ENCODE measurements at regions not wholly inside any gene's neighbourhood (a gene's known extent, or its start where the extent isn't known, plus 50 kb on each side); places are given as distances from the start of the nearest gene placed in this dataset.

GRCh38 chr22:48523761-48524160, 1303.9 kb downstream of the BRD1 start:
- no peak overlapping the region for H3K27ac ChIP-seq
- H3K9me3 ChIP-seq: no peaks in the 10 kb centered on the region
- intact Hi-C loops (cut with DNase I): no loop called here
- H3K4me1 ChIP-seq: no peaks in the 10 kb centered on the region
- WGBS, 2 donors: 81 to 93% methylated on average over 6 to 11 of the region's 14 CpGs
- DNase-seq: no peak
- no peaks in the 10 kb centered on the region for H3K36me3 ChIP-seq
- no peak overlapping the region for H3K4me3 ChIP-seq
- peaks cover 0 to 28% (median 0%) of the 10 kb centered on the region in 4 donors for H3K27me3 ChIP-seq
- TF ChIP-seq POLR2A (IDR thresholded peaks at IDR 0.05) (no peak), CTCF (IDR thresholded peaks at IDR 0.05) (no peak)

GRCh38 chr22:48523091-48523490, 1304.6 kb downstream of the BRD1 start:
- no peak overlapping the region for H3K4me3 ChIP-seq
- DNase-seq: no peak
- TF ChIP-seq POLR2A (IDR thresholded peaks at IDR 0.05) (no peak), CTCF (IDR thresholded peaks at IDR 0.05) (no peak)
- no peaks in the 10 kb centered on the region for H3K36me3 ChIP-seq
- WGBS, 2 donors: 80 to 90% methylated on average over 1 to 2 of the region's 19 CpGs
- H3K27me3 ChIP-seq: peaks cover 0 to 32% (median 0%) of the 10 kb centered on the region in 4 donors
- no peak overlapping the region for H3K27ac ChIP-seq
- no peaks in the 10 kb centered on the region for H3K4me1 ChIP-seq
- H3K9me3 ChIP-seq: no peaks in the 10 kb centered on the region
- intact Hi-C loops (cut with DNase I): no loop called here

- no peak for DNase-seq
- intact Hi-C loops (cut with DNase I): no loop called here
- no peak for TF ChIP-seq CTCF (IDR thresholded peaks at IDR 0.05)
- TF ChIP-seq POLR2A (IDR thresholded peaks at IDR 0.05): no peak
- Histone ChIP-seq H3K4me1 (no peaks in the 10 kb centered on the region), H3K4me3 (no peak overlapping the region), H3K27ac (no peak overlapping the region), H3K27me3 (peaks cover 0 to 28% (median 0%) of the 10 kb centered on the region in 4 donors), H3K36me3 (no peaks in the 10 kb centered on the region), H3K9me3 (no peaks in the 10 kb centered on the region)
- WGBS, 2 donors: no CpG with 5 or more reads among the region's 14 CpGs
These were observed 1305.4 kb downstream of the BRD1 start for GRCh38 chr22:48522271-48522670.

- 38 to 47% methylated on average over 9 to 10 of the region's 13 CpGs for WGBS, 2 donors
- no peak for DNase-seq
- intact Hi-C loops (cut with DNase I): no loop called here
- Histone ChIP-seq H3K4me1 (no peaks in the 10 kb centered on the region), H3K9me3 (no peaks in the 10 kb centered on the region), H3K27me3 (peaks cover 0 to 27% (median 0%) of the 10 kb centered on the region in 4 donors), H3K36me3 (no peaks in the 10 kb centered on the region), H3K27ac (no peak overlapping the region), H3K4me3 (no peak overlapping the region)
- TF ChIP-seq POLR2A (IDR thresholded peaks at IDR 0.05): no peak
- TF ChIP-seq CTCF (IDR thresholded peaks at IDR 0.05): no peak
These were observed 1306.6 kb downstream of the BRD1 start for GRCh38 chr22:48520884-48521588.

- no peak for TF ChIP-seq CTCF (IDR thresholded peaks at IDR 0.05)
- no peak for TF ChIP-seq POLR2A (IDR thresholded peaks at IDR 0.05)
- H3K4me1 ChIP-seq: no peaks in the 10 kb centered on the region
- H3K4me3 ChIP-seq: no peak overlapping the region
- no peak overlapping the region for H3K27ac ChIP-seq
- WGBS, 2 donors: 82 to 87% methylated on average over 1 to 6 of the region's 10 CpGs
- H3K27me3 ChIP-seq: peaks cover 0 to 19% (median 0%) of the 10 kb centered on the region in 4 donors
- no peaks in the 10 kb centered on the region for H3K36me3 ChIP-seq
- DNase-seq: no peak
- intact Hi-C loops (cut with DNase I): no loop called here
- no peaks in the 10 kb centered on the region for H3K9me3 ChIP-seq
These were observed 1307.5 kb downstream of the BRD1 start for GRCh38 chr22:48520207-48520606.

All from esophagus squamous epithelium (tissue), 5 donors.